ENCODE measurements at regions not wholly inside any gene's neighbourhood (a gene's known extent, or its start where the extent isn't known, plus 50 kb on each side); places are given as distances from the start of the nearest gene placed in this dataset.

GRCh38 chr18:1056404-1056803 is 151.7 kb downstream of the ADCYAP1 start (continued):
- TF ChIP-seq TSHZ2 (CRISPR knock-in tag; IDR thresholded peaks at IDR 0.05) = no peak
- no peak for TF ChIP-seq BACH2 (CRISPR knock-in tag; IDR thresholded peaks at IDR 0.05; ENCODE audit: borderline replicate concordance)
- no peak for TF ChIP-seq ZC3H10 (CRISPR knock-in tag; IDR thresholded peaks at IDR 0.05)

- no peak for TF ChIP-seq ESRRG (CRISPR knock-in tag; IDR thresholded peaks at IDR 0.05)
- TF ChIP-seq, protein P1, sequence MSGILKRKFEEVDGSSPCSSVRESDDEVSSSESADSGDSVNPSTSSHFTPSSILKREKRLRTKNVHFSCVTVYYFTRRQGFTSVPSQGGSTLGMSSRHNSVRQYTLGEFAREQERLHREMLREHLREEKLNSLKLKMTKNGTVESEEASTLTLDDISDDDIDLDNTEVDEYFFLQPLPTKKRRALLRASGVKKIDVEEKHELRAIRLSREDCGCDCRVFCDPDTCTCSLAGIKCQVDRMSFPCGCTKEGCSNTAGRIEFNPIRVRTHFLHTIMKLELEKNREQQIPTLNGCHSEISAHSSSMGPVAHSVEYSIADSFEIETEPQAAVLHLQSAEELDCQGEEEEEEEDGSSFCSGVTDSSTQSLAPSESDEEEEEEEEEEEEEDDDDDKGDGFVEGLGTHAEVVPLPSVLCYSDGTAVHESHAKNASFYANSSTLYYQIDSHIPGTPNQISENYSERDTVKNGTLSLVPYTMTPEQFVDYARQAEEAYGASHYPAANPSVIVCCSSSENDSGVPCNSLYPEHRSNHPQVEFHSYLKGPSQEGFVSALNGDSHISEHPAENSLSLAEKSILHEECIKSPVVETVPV (CRISPR knock-in tag; IDR thresholded peaks at IDR 0.05) = no peak
- no peak for ATAC-seq
Measured at GRCh38 chr18:1057367-1057766, 152.7 kb downstream of the ADCYAP1 start.

GRCh38 chr18:1062588-1062987 is 157.9 kb downstream of the ADCYAP1 start:
- no peak for ATAC-seq
- TF ChIP-seq SNAI2 (CRISPR knock-in tag; IDR thresholded peaks at IDR 0.05) = no peak
- TF ChIP-seq BACH2 (CRISPR knock-in tag; IDR thresholded peaks at IDR 0.05; ENCODE audit: borderline replicate concordance) = no peak
- no peak for TF ChIP-seq ZNF70 (CRISPR knock-in tag; IDR thresholded peaks at IDR 0.05)
- no peak for TF ChIP-seq CREB5 (CRISPR knock-in tag; IDR thresholded peaks at IDR 0.05; ENCODE audit: low read depth)
- TF ChIP-seq TOX (CRISPR knock-in tag; IDR thresholded peaks at IDR 0.05; ENCODE audit: borderline replicate concordance) = no peak
- no peak for TF ChIP-seq ZFP3 (CRISPR knock-in tag; IDR thresholded peaks at IDR 0.05)
- TF ChIP-seq ZNF8 (CRISPR knock-in tag; IDR thresholded peaks at IDR 0.05) = no peak
- TF ChIP-seq ZC3H10 (CRISPR knock-in tag; IDR thresholded peaks at IDR 0.05) = no peak
- no peak for TF ChIP-seq ESRRG (CRISPR knock-in tag; IDR thresholded peaks at IDR 0.05)
- TF ChIP-seq PATZ1 (CRISPR knock-in tag; IDR thresholded peaks at IDR 0.05; ENCODE audit: borderline replicate concordance) = no peak
- TF ChIP-seq PPARA (CRISPR knock-in tag; IDR thresholded peaks at IDR 0.05; ENCODE audit: borderline replicate concordance) = no peak

DNA sequence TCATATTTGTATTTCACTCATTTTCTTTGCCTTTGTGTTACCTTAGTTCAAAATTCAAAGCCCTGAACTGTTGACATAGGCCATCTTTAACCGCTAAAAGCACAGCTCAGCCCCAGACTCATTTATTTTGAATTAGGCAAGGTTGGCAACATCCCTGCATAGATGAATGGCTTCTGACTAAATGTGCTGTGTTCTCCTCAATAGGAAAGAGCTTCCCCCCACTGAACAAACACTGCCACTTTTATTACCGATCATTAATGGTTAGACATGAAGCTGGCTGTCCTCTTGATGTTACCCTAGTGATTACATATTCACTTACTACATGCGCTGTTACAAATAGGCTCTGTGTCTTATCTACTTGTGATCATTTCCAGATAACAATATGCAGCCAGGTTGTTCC is 170.7 kb downstream of the ADCYAP1 start:
- TF ChIP-seq TOX (CRISPR knock-in tag; IDR thresholded peaks at IDR 0.05; ENCODE audit: borderline replicate concordance) (no peak), CSDC2 (CRISPR knock-in tag; IDR thresholded peaks at IDR 0.05) (no peak)
- no peak for ATAC-seq

- ATAC-seq = no peak
Measured at GRCh38 chr18:1075876-1076275, 171.2 kb downstream of the ADCYAP1 start.

More at GRCh38 chr18:1075876-1076275, 171.2 kb downstream of the ADCYAP1 start:
- TF ChIP-seq ZNF70 (CRISPR knock-in tag; IDR thresholded peaks at IDR 0.05) (no peak), ZNF8 (CRISPR knock-in tag; IDR thresholded peaks at IDR 0.05) (no peak), ZFP30 (CRISPR knock-in tag; IDR thresholded peaks at IDR 0.05) (no peak), SNAI2 (CRISPR knock-in tag; IDR thresholded peaks at IDR 0.05) (no peak), OSR1 (CRISPR knock-in tag; IDR thresholded peaks at IDR 0.05) (no peak), TSHZ2 (CRISPR knock-in tag; IDR thresholded peaks at IDR 0.05) (no peak), ZNF565 (CRISPR knock-in tag; conservative IDR thresholded peaks at IDR 0.05; ENCODE audit: low read depth) (no peak), RARB (CRISPR knock-in tag; IDR thresholded peaks at IDR 0.05) (no peak), PPARA (CRISPR knock-in tag; IDR thresholded peaks at IDR 0.05; ENCODE audit: borderline replicate concordance) (no peak)
- TF ChIP-seq, protein P1 (CRISPR knock-in tag; IDR thresholded peaks at IDR 0.05) = no peak

All from SK-N-SH treated with all-trans-retinoic acid at 6 μM for 48 hours (cell line).